Right forelimb (tissue), 1 donor: ENCODE measurements at regions not wholly inside any gene's neighbourhood (a gene's known extent, or its start where the extent isn't known, plus 50 kb on each side); places are given as distances from the start of the nearest gene placed in this dataset.
"Not testable (repeated sequence)": the region's sequence is repeated elsewhere in the genome, so short reads cannot be mapped to it uniquely, and the experiment has no call there.

Experiments
- DNase-seq: peaks from one replicate; pipeline ENCODE4 v3.0.0-alpha.2; 2018

DNA sequence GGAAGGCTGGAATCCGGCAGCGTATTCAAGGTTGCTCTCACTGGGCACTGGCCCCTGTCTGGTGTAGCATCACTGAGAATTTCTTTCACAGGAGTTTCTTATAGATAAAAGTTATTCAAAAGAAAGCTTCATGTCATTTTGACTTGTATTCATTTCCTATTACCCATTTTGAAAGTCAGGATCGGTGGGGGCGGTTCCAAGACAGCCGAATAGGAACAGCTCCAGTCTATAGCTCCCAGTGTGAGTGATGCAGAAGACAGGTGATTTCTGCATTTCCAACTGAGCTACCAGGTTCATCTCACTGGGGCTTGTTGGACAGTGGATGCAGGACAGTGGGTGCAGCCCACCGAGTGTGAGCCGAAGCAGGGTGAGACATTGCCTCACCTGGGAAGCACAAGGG lies 51.5 kb upstream of the CDC42EP3 start:
- not testable (repeated sequence) for DNase-seq

DNA sequence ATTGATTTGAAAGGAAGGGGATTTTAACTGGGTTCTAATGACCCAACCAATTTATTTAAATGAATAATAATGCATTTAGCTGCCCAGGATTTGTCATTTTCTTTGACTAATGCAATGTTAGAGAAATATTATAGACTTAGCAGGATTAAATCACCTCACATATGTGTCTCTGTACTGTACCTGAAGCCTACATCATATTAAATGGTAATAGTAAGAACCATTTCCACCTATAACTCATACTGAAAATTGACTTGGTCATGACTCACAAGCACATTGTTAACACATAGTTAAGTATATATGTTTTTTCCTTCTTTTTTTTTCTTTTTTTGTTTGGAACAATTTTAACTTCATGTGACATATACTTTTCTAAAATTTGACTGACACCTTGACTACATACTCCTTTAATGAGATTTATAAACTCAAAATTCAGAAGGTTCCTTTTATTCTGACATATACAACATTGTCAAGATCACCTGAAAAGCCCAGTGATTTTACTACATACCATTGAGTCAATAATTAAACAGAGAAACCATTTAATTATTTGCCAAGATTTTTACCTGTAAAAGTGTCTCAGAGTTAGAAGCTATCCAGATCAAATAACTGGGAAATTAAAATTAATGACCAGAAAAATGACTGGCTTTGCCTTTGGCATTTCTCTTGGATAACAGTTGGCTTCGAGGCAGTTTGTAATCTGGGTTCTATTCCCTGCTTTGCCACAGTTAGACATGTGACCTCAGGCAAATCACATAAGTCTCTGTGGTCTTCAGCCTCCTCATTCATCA lies 58.8 kb upstream of the CDC42EP3 start:
- no peak for DNase-seq

DNA sequence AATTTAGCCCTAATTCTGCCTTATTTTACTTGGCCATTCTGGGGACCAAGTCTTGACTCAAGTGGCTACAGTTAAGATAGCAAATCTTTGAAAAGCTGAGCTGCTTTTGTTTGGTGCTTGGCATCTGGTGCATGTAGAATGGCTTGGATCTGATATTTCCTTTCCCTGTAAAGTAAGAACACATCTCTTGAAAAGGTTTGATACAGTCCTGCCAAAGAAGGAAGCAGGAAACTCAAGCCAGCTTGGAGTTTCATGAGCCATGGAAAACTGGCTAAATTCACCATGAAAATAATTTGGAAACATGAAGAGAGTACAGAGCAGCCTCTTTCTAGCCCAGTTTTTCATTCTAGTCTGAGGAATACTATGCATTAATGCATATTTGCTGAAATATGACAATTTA lies 61.0 kb upstream of the CDC42EP3 start:
- not testable (repeated sequence) for DNase-seq

DNA sequence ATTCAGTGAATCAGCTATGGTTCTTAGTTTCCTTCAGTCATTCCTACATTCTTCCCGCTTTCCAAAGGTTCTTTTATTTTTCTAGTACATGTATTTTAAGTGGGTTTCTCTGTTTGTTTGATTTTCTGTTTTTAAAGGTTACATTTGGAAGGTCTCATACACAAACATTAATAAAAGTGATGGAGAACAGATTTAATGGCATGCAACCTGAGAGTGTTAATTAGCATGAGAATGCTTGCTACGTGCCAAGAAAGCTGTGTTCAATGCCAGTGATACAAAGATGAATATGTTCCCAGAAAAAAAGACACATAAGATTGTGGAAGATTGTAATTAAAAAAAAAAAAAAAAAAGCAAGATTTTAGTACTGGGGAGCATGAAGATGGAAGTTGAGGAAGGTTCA lies 61.8 kb upstream of the CDC42EP3 start:
- no peak for DNase-seq

DNA sequence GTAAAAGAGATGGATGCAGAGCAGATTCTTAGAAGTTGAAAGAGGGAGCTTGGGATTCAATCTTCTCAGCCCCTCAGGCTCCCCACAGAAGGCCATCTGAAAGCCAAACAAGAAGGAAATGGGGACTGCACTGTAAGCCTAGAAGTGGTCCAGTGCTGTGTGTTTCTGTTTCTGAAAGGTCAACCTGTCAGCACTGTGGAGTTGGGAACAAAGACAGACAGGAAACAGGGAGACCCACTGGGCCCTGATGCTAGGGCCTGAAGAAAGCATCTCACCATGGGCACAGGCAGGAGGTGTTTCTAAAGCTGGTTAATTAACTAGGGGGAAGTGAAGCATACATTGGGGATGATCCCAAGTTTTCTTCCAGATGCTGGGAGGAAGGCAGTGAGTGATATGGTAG lies 62.5 kb upstream of the CDC42EP3 start:
- DNase-seq, result not testable (repeated sequence)

DNA sequence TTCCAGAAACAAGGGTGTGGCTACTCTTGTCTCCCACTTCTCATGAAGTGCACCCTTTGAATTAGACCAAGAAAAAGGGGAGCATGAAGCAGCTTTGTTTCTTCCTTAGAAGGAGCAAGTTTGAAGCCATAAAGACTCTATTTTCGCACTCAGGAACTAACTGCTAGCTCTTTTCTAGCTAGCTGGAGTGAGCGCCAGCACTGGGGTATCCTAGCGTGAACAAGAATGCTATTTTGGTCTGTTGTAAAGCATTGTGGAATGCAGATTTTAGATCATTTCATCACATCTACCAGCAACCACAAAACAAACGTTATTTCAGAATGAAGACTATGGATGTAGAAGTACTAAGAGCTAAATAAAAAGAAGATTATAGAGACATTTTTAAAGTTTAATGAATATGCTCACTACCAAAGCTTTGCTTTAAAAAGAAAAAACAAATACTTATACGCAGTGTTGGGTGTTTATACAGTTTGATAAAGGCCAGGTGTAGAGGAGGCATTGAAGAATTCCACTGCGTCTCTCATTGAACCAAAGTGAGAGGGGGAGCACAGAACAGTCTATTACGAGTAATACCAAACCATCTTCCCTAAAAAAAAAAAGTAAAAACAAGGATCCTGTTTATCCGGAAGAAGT lies 63.6 kb upstream of the CDC42EP3 start:
- DNase-seq, result not testable (repeated sequence)

DNA sequence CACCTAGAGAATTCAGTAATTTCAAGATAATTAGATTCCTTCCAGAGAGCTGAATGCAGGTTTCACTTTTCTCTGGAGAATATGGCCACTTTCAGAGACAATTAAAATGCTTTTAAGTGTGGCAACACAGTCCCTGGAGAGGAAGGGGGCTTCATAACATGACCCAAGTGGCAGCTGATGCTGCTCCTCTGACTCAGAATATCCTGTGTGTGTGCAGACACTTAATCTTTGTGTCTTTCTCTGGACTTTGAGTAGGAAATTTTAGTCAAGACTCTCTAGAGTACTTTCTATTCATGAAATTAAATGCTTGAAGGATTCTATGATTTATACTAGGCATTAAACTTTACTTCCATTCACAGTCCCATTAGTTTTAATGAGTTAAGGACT lies 64.1 kb upstream of the CDC42EP3 start:
- DNase-seq, result not testable (repeated sequence)

DNA sequence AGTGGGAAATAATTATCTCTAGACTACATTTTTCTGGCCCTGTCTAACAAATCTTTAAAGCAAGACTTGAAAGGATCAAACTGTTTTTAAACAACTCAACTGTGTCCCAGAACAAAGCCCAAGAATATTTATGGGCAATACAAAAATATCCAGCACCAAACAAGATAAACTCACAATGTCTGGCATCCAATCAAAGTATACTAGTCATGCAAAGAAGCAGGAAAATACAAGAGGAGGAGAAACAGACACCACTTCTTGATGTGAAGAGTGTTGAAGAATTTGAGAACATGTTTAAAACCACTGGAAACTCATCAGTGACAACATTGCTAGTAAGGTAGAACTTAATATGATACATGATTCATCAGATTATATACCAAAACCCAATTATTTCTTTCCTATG lies 66.1 kb upstream of the CDC42EP3 start:
- no peak for DNase-seq

DNA sequence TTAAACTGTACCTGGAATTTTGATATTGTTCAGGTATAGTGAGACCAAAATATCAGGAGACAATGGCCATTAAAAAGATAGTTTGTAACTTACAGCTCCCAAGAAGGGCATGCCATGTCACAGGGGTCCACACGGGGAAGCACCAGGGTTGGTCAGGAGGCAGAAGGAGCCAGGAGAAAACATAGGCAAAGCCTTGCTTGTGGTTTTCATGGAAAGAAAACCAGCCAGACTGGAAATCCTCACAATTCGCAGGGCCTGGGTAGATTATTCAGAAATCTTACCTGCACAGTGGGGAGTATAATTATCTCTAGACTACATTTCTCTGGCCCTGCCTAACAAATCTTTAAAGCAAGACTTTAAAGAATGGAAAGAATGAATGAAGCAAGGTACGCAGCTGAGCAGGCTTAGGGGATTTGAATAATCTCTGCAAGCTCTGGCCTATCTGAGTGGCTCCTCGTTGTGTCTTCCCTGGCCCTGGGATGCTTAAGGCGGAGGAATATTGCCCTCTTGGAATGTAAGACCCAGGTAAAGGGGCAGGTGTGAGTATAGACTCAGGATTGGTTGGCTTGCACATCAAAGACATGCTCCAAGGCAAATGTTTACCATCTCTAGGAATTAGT lies 66.9 kb upstream of the CDC42EP3 start:
- no peak for DNase-seq

DNA sequence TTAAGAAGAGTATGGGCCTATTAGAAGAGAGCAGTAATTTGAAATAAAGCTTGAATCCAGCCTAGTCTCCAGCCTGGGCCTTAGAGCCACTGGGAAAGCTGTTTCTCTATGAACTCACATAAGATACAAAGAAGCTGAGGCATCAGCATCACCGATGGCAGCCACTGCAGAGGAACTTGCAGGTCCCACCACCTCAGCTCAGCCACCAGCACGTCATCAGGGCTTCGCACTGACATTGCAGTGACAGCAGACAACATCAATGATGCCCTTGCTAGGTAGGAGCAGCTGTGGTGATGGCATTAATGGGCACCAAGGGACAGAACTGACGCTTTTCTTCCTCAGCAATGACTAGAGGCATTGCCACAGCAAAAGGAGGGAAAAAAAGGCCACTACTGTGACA lies 67.7 kb upstream of the CDC42EP3 start:
- no peak for DNase-seq

DNA sequence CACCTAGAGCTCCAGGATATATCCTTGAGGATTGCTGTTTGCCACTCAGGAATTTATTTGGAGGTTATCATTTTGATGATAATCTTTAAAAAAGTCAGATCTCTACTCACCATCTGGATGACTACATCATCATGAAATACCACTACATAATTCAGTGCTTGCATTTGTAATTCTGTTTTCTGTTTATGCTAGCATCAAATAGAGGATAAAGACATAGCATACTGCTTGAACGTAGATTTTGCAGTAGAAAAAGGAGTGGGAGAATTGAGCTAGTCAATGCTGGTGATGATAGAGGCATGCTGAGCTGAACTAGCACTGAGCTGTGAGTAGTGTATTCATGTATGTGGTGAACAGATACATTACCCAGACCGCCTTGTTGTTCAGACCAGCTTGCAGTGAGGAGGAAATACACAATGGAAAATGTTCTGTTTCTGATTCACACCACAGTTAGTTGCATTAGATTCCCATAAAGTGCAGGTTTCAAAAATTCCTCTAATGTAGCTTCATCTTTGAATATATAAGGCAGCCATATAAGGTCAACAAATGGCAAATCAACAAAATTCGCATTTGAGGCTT lies 68.8 kb upstream of the CDC42EP3 start:
- no peak for DNase-seq

DNA sequence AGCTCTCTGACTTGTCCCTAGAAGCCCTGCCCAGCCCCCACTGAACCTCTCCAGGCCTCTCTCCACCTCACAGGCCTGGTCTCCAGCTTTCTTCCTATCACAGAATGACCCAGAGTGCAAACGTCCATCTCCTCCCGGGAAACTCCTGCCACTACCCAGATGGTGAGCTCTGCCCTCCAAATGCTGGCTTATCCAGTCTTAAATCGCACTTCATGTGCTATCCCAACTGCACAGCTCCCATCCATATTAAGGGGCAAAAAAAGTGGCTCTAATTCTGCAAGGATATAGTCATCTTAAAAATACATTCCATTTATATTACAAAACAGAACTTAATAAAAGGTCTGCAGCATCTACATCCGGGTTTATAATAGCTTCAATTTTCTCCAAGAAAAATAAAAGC lies 70.8 kb upstream of the CDC42EP3 start:
- no peak for DNase-seq

DNA sequence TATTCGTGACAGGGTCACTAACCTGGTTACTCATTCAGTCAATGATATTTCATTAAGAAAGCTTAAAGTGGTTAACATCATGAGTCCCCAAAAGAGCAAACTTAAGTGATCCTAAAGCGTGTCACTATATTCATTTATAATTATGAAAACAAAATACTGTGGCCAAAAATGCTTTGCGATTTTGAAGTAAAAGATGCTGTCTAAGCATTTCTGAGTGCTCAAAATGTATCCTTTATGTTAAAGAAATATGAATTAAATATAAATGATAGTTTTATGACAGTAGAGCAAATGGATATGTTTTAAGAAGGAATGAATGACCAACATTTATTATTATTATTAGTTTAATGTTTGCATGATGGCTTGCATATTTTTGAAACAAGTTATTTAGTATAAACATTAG lies 72.6 kb upstream of the CDC42EP3 start:
- no peak for DNase-seq

DNA sequence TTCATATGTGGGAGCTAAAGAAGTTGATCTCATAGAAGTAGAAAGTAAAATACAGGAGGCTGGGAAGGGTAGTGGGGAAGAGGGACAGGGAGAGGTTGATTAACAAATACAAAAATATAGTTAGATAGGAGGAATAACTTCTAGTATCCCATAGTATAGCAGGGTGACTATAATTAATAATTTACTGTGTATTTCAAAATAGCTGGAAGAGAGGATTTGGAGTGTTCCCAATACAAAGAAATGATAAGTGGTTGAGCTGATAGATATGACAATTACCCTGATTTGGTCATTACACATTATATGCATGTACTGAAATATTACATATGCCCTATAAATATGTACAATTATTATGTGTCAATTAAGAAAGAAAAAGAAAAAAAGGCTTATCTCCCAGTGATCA lies 73.5 kb upstream of the CDC42EP3 start:
- DNase-seq, result not testable (repeated sequence)

DNA sequence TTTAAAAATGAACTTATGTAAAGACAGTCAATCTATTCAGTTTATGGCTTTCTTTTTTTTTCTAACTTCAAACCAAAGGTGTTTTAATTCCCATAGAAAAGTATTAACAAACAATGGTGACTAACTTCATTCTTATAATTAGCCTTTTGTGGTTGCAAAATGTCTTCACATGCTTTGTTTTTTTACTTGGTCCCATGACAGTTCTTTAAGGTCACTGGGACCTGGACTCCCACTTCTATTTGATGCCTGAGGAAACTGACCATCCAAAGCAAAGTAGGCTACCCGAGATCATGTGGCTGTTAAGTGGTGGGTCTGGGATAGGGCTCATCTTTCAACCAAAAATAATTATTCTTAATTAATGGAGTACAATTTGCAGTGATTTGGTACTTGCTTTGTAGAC lies 74.6 kb upstream of the CDC42EP3 start:
- not testable (repeated sequence) for DNase-seq

DNA sequence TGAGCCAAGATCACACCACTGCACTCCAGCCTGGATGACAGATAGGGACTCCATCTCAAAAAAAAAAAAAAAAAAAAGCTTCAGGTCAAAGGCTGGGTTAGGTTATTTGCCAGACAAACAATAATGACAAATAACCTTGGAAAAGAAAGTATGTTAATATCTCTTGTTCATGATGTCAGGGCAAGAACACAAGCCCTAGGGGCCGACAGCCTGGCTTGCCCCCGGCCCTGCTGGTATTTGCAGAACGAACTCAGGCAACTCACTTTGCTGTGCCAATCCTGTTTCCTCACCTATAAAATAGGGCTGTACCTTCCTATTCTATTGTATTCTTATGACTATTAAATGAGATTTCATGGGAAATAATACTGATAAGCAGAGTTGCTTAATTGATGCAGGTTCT lies 75.4 kb upstream of the CDC42EP3 start:
- DNase-seq, result no peak

DNA sequence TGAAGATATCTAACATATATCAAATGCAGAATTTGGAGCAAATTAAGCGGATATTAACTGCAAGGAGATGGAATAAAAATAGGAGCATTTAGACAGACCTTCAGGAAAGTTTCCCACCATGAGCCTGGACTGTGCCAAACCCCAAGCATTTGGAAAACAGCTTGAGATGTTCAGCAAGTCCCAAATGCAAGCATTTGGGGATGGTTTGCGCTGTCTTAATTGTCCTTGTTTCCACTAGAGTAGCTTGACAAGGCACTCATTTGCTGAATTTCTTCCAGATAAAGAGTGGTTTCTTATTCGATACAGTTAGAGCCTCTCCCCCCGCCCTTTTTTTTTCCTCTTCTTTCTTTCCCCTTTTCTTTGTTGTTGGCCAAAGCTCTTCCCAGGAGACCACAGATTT lies 77.1 kb upstream of the CDC42EP3 start:
- peak; percentile 48 for DNase-seq

DNA sequence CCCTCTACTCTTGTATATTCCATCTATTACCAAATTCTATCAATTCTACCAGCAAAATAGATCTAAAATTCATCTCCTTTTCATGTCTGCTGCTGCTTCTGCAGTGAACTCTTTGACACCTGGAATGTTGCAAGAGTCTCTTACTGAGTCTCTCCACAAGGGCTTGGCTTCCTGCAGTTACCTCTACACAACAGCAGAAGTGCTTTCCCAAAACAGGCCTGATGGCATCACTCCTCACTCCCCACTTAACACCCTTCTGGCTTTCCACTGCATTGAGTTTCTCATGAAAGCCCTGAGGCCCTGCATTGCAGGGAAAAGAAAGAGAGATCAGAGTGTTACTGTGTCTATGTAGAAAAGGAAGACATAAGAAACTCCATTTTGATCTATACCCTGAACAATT lies 78.8 kb upstream of the CDC42EP3 start:
- DNase-seq, result not testable (repeated sequence)

DNA sequence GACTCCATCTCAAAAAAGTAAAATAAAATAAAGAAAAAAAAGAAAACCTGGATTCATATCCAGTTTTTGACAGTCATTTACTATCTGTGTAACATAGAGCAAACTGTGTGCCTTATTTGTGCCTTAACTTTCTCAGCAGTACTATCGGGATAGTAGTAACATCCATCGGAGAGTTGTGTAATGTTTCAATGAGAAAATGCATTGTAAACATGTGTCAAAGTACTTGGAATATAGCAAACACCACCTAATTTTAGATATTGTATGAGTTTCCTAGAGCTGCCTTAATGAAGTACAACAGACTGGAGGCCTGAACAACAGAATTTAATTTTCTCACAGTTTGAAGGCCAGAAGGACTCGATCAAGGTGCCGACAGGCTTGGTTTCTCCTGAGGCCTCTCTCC lies 81.3 kb upstream of the CDC42EP3 start:
- no peak for DNase-seq

DNA sequence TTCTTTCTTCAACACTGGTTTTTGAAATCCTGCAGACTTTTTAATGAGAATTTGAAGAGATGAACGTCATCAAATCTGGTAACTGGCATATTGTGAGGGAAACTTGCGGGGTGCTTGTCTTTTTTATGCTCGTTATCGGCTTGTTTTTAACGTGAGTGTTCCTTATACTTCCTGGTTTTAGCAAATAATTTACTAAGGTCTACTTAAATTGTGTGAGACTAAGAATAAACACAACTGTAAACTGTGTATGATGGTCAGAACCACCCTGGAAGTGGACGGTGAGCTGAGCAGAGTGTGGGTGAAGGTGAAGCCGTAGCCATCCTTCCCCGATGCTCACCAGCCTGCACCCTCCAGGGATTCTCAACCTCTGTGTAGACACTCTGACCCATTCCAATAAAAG lies 82.3 kb upstream of the CDC42EP3 start:
- no peak for DNase-seq

DNA sequence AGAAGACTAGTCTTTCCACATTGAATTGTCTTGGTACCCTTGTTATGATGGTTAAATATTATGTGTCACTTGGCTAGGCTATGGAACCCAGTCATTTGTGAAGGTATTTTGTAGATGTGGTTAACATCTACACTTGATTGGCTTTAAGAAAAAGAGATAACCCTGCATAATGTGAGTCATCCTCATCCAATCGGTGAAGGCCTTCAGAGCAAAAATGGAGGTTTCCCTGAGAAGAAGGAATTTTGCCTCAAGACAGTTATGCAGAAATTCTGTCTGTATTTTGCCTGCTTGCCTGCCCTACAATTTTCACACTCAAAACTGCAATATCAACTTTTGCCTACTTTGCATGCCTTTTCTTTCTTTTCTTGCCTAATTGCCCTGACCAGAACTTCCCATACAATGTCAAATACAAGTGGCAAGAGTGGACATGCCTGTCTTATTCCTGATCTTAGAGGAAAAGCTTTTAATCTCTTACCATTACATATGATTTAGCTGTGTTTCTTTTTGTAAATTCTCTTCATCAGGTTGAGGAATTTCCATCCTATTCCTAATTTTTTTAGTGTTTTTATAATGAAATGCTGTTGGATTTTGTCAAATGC lies 84.6 kb upstream of the CDC42EP3 start:
- not testable (repeated sequence) for DNase-seq

DNA sequence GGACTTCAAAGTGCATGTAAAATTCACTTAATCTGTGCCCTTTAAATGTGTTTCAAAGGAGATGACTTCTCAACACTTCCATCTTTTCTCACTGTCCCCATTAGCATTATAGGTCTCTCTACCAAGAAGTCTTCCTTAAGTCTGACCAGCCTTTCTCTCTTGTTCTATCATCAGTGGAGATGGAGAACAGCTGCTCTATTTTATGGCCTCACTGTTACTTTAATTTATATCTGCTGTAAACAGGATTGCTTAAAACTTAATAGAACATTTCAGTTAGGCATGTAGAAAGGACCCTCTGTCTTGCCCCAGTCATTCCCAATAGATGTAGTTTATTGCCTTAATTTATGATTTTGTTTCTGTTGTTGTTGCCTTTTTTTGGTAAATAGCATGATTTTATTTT lies 86.0 kb upstream of the CDC42EP3 start:
- DNase-seq, result not testable (repeated sequence)

DNA sequence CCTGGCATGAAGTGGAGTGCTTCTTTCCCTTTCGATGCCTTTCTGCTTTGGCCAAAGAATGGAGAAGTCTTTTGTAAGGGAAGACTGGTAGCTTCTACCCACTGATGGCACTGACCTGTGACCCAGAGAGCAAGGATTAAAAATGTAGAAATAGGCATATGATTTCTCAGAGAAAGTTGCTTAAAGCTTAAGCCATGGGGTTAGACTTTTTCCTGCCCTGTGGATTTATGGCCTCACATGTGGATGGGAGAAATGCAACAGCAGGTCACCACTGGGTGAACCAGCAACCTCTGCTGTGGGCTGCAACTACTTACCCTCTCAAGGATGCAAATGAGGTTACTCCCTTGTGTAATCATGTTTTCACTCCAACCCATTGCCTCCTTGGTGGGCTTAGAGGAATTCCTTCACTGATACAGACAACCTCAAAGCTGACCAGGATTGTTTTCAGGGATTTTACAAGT lies 86.7 kb upstream of the CDC42EP3 start:
- DNase-seq, result not testable (repeated sequence)
